PFSK-1 (cell line): ENCODE measurements at regions not wholly inside any gene's neighbourhood (a gene's known extent, or its start where the extent isn't known, plus 50 kb on each side); places are given as distances from the start of the nearest gene placed in this dataset.

ENCODE experiments used
- FOXP2 ChIP-seq: optimal IDR thresholded peaks from 2 replicates; pipeline ENCODE3; 2011; ENCODE audit warnings: borderline replicate concordance, control low read depth, inconsistent platforms; ENCODE audit not compliant: insufficient read depth; ENCODE audit errors: extremely low read length, extremely low read depth
- POLR2AphosphoS5 ChIP-seq: IDR thresholded peaks from 2 replicates; pipeline ENCODE4 v1.6.1; 2012; ENCODE audit warnings: low read depth, mild to moderate bottlenecking, control low read depth, low read length, moderate library complexity
- TAF1 ChIP-seq: IDR thresholded peaks from 2 replicates; pipeline ENCODE4 v1.6.1; 2012; ENCODE audit warnings: low read length, control low read depth, borderline replicate concordance; ENCODE audit not compliant: insufficient read depth

DNA sequence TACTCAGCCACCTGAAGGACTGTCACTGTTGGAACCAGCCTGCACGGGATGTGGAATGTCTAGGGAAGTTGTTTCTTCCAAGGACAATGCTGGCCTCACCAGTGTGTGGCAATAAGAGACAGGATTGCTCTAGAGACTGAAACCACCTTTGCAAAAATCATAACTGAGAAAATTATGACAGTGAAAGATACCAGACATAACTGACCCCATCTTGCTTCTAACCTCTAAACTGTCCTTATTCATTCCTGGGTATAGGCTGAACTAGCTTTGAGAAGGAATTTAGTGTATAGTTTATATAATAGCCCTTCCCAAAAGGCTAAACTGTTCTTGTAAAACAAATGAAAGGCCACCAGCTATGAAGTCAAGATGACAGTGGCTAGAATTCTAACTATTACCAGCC lies 83.6 kb downstream of the IER5 start:
- TF ChIP-seq FOXP2 (no peak), TAF1 (no peak), POLR2AphosphoS5 (no peak)
